K562 (cell line): ENCODE measurements at regions not wholly inside any gene's neighbourhood (a gene's known extent, or its start where the extent isn't known, plus 50 kb on each side); places are given as distances from the start of the nearest gene placed in this dataset.

ENCODE experiments used
- BRF1 ChIP-seq: IDR thresholded peaks from 3 replicates; pipeline ENCODE4 v1.6.1; 2011; ENCODE audit warnings: borderline replicate concordance, mild to moderate bottlenecking; ENCODE audit not compliant: insufficient read length; ENCODE audit errors: extremely low read depth
- CBX5 ChIP-seq: IDR thresholded peaks from 2 replicates; pipeline ENCODE4 v1.6.1; 2014; ENCODE audit warnings: low read depth, borderline replicate concordance
- GTF2E2 ChIP-seq: fragments of 200-800 bp; sonication (Bioruptor generic); IDR thresholded peaks from 2 replicates; pipeline ENCODE4 v1.6.1; 2016; ENCODE audit warnings: missing genetic modification characterization, missing compliant biosample characterization
- JUN ChIP-seq, 2 experiments: sonication (generic) in 1 of 2; formaldehyde crosslinking in 1 of 2; IDR thresholded peaks; 2 replicates each; pipeline versions ENCODE4 v1.6.1 to v1.8.0; 2012 to 2022; ENCODE audit warnings: borderline replicate concordance in 2 of 2, mild to moderate bottlenecking in 2 of 2, improper control_type of control experiment in 1 of 2, low read depth in 1 of 2, low read length in 1 of 2, missing genetic modification reagents in 1 of 2
- MBD2 ChIP-seq: sonication (generic); IDR thresholded peaks from 2 replicates; pipeline ENCODE4 v1.6.1; 2016; ENCODE audit warnings: low read depth, borderline replicate concordance
- POLR2A ChIP-seq: fragments of 450-650 bp; conservative IDR thresholded peaks from 2 replicates; pipeline ENCODE4 v1.6.1; 2016
- SRF ChIP-seq, 2 experiments: fragments of 250-450, 450-650 bp in 1 of 2; sonication (Bioruptor Pico) in 1 of 2; sonication (generic) in 1 of 2; formaldehyde crosslinking; IDR thresholded peaks; 2 replicates each; pipeline versions ENCODE4 v1.5.0 to v1.5.1; 2020 to 2022; ENCODE audit warnings: mild to moderate bottlenecking in 1 of 2, missing genetic modification reagents in 1 of 2
- ZNF551 ChIP-seq: fragments of 250-450 bp; sonication (Bioruptor Pico); IDR thresholded peaks from 2 replicates; pipeline ENCODE4 v1.5.0; 2021; ENCODE audit warnings: mild to moderate bottlenecking, moderate library complexity
- TF ChIP-seq, protein P1 (sequence below): fragments of 250-450 bp; sonication (Bioruptor Pico); IDR thresholded peaks from 2 replicates; pipeline ENCODE4 v1.5.0; 2021; ENCODE audit warnings: mild to moderate bottlenecking, borderline replicate concordance
- TF ChIP-seq, protein P2 (sequence below), 2 experiments: fragments of 450-650 bp; conservative IDR thresholded peaks; 2 replicates each; pipeline ENCODE4 v1.6.1; 2017; ENCODE audit warnings: mild to moderate bottlenecking in 2 of 2, moderate library complexity in 2 of 2
- TF ChIP-seq, protein P3 (sequence below): fragments of 200-400 bp; formaldehyde crosslinking; IDR thresholded peaks from 2 replicates; pipeline ENCODE4 v1.6.1; 2017; ENCODE audit warnings: mild to moderate bottlenecking, low read depth, low read length, moderate library complexity
- TF ChIP-seq, protein P4 (sequence below), 3 experiments: IDR thresholded peaks in 2 of 3; conservative IDR thresholded peaks in 1 of 3; 2 replicates each; pipeline ENCODE4 v1.5.1; 2011 to 2012; ENCODE audit warnings: low read length in 3 of 3, mild to moderate bottlenecking in 3 of 3, control low read depth in 2 of 3, improper control_type of control experiment in 1 of 3, inconsistent platforms in 1 of 3, low read depth in 1 of 3, mixed read lengths in 1 of 3, moderate library complexity in 1 of 3; ENCODE audit not compliant: insufficient read depth in 2 of 3
- TF ChIP-seq, protein P5 (sequence below), 2 experiments: fragments of 450-650 bp in 1 of 2; sonication (generic) in 1 of 2; formaldehyde crosslinking in 1 of 2; IDR thresholded peaks in 1 of 2; conservative IDR thresholded peaks in 1 of 2; 2 replicates each; pipeline versions ENCODE4 v1.6.1 to v1.8.1; 2016 to 2023; ENCODE audit warnings: mild to moderate bottlenecking in 2 of 2, moderate library complexity in 2 of 2, inconsistent platforms in 1 of 2, missing genetic modification reagents in 1 of 2
- TF ChIP-seq, protein P6 (sequence below): sonication (generic); formaldehyde crosslinking; IDR thresholded peaks from 2 replicates; pipeline ENCODE4 v1.8.0; 2022; ENCODE audit warnings: mild to moderate bottlenecking, missing genetic modification reagents

DNA sequence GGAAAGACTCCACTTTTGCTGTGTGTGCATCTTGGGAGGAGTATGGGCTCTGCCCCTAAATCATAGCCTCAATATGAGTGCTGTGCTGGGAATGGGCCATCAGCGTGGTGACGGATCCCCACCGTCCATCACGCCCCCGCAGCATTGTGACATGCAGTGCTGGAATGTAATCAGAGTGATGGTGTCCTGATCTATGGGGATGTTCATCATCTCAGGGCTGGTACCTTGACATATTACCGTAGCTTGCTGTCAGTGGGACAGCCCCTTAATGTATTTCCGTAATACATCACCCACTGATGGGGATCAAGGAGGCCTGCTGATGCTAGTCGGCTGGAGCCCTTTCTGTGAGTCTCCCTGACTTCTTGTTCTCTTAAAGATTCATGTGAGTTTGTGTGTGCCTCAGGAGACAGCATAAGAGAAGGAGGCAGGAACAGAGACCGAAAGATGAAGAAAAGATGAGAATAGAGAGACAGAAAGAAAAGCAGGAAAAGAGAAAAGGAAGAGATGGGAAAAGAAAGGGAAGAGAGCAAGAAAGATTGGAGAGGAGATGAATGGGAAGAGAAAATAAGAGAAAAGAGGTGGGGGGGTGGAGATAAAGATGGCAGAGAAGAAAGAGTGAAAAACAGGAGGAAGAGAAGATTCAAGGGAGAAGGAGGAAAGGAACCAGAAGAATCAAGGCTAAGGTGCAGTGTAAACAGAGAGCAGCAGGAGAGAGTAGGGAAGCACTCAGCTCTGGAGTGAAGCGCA is 183.7 kb downstream of the RPLP1 start:
- TF ChIP-seq, protein P1, sequence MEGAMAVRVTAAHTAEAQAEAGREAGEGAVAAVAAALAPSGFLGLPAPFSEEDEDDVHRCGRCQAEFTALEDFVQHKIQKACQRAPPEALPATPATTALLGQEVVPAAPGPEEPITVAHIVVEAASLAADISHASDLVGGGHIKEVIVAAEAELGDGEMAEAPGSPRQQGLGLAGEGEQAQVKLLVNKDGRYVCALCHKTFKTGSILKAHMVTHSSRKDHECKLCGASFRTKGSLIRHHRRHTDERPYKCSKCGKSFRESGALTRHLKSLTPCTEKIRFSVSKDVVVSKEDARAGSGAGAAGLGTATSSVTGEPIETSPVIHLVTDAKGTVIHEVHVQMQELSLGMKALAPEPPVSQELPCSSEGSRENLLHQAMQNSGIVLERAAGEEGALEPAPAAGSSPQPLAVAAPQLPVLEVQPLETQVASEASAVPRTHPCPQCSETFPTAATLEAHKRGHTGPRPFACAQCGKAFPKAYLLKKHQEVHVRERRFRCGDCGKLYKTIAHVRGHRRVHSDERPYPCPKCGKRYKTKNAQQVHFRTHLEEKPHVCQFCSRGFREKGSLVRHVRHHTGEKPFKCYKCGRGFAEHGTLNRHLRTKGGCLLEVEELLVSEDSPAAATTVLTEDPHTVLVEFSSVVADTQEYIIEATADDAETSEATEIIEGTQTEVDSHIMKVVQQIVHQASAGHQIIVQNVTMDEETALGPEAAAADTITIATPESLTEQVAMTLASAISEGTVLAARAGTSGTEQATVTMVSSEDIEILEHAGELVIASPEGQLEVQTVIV: no peak
- TF ChIP-seq GTF2E2 (tag) (no peak), POLR2A (no peak), JUN (IDR thresholded peaks at IDR 0.05; ENCODE audit: borderline replicate concordance, low read depth, low read length) (no peak), JUN (CRISPR knock-in tag; IDR thresholded peaks at IDR 0.05; ENCODE audit: borderline replicate concordance) (no peak), BRF1 (no peak), CBX5 (no peak), ZNF551 (CRISPR knock-in tag) (no peak), SRF (CRISPR knock-in tag; IDR thresholded peaks at IDR 0.05) (no peak), MBD2 (no peak)
- TF ChIP-seq, protein P2, sequence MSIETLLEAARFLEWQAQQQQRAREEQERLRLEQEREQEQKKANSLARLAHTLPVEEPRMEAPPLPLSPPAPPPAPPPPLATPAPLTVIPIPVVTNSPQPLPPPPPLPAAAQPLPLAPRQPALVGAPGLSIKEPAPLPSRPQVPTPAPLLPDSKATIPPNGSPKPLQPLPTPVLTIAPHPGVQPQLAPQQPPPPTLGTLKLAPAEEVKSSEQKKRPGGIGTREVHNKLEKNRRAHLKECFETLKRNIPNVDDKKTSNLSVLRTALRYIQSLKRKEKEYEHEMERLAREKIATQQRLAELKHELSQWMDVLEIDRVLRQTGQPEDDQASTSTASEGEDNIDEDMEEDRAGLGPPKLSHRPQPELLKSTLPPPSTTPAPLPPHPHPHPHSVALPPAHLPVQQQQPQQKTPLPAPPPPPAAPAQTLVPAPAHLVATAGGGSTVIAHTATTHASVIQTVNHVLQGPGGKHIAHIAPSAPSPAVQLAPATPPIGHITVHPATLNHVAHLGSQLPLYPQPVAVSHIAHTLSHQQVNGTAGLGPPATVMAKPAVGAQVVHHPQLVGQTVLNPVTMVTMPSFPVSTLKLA (conservative IDR thresholded peaks at IDR 0.05): no peak
- TF ChIP-seq, protein P3, sequence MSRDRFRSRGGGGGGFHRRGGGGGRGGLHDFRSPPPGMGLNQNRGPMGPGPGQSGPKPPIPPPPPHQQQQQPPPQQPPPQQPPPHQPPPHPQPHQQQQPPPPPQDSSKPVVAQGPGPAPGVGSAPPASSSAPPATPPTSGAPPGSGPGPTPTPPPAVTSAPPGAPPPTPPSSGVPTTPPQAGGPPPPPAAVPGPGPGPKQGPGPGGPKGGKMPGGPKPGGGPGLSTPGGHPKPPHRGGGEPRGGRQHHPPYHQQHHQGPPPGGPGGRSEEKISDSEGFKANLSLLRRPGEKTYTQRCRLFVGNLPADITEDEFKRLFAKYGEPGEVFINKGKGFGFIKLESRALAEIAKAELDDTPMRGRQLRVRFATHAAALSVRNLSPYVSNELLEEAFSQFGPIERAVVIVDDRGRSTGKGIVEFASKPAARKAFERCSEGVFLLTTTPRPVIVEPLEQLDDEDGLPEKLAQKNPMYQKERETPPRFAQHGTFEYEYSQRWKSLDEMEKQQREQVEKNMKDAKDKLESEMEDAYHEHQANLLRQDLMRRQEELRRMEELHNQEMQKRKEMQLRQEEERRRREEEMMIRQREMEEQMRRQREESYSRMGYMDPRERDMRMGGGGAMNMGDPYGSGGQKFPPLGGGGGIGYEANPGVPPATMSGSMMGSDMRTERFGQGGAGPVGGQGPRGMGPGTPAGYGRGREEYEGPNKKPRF: no peak
- TF ChIP-seq, protein P4, sequence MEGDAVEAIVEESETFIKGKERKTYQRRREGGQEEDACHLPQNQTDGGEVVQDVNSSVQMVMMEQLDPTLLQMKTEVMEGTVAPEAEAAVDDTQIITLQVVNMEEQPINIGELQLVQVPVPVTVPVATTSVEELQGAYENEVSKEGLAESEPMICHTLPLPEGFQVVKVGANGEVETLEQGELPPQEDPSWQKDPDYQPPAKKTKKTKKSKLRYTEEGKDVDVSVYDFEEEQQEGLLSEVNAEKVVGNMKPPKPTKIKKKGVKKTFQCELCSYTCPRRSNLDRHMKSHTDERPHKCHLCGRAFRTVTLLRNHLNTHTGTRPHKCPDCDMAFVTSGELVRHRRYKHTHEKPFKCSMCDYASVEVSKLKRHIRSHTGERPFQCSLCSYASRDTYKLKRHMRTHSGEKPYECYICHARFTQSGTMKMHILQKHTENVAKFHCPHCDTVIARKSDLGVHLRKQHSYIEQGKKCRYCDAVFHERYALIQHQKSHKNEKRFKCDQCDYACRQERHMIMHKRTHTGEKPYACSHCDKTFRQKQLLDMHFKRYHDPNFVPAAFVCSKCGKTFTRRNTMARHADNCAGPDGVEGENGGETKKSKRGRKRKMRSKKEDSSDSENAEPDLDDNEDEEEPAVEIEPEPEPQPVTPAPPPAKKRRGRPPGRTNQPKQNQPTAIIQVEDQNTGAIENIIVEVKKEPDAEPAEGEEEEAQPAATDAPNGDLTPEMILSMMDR (IDR thresholded peaks at IDR 0.05 in 2 of 3, conservative IDR thresholded peaks at IDR 0.05 in 1 of 3; ENCODE audit: insufficient read depth in 2 of 3, low read depth in 1 of 3, low read length in 3 of 3): no peak
- TF ChIP-seq, protein P5, sequence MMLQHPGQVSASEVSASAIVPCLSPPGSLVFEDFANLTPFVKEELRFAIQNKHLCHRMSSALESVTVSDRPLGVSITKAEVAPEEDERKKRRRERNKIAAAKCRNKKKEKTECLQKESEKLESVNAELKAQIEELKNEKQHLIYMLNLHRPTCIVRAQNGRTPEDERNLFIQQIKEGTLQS (IDR thresholded peaks at IDR 0.05): no peak
- TF ChIP-seq, protein P5 (CRISPR knock-in tag; conservative IDR thresholded peaks at IDR 0.05): no peak
- TF ChIP-seq, protein P6, sequence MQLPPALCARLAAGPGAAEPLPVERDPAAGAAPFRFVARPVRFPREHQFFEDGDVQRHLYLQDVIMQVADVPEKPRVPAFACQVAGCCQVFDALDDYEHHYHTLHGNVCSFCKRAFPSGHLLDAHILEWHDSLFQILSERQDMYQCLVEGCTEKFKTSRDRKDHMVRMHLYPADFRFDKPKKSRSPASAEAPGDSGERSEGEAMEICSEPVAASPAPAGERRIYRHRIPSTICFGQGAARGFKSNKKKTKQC (CRISPR knock-in tag): no peak
